ENCODE measurements at regions not wholly inside any gene's neighbourhood (a gene's known extent, or its start where the extent isn't known, plus 50 kb on each side); places are given as distances from the start of the nearest gene placed in this dataset.

DNA sequence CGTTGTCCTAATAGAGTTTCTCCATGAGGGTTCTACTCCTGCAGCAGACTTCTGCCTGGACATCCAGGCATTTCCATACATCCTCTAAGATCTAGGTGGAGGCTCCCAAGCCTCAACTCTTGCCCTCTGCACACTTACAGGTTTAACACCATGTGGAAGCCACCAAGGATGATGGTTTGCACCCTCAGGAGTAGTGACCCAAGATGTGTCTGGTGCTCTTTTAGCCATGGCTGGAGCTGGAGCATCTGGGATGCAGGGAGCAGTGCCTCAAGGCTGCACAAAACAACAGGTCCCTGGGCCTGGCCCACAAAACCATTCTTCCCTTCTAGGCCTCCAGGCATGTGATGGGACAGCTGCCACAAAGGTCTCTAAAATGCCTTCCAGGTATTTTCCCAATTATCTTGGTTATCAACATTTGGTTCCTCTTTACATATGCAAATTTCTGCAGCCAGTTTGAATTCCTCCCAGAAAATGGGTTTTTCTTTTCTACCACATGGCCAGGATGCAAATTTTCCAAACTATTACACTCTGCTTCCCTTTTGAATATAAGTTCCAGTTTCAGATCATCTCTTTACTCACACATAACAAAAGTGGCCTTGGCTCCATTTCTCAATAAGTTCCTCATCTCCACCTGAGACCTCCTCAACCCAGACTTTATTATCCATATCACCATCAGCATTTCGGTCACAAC, 69.5 kb upstream of the GNAZ start:
- no peak for TF ChIP-seq CTCF (IDR thresholded peaks at IDR 0.05)
- no peak for TF ChIP-seq POLR2A (IDR thresholded peaks at IDR 0.05)
- no peaks in the 10 kb centered on the region for H3K4me1 ChIP-seq
- ATAC-seq (no peak), DNase-seq (no peak)
- intact Hi-C loops (cut with DNase I): no loop called here
- H3K36me3 ChIP-seq: no peaks in the 10 kb centered on the region
- peaks cover 0 to 8% (median 0%) of the 10 kb centered on the region in 9 donors for H3K27me3 ChIP-seq
- H3K27ac ChIP-seq: no peak overlapping the region
- H3K9me3 ChIP-seq: peaks cover 0 to 40% (median 19%) of the 10 kb centered on the region in 12 donors
- H3K4me3 ChIP-seq: no peak overlapping the region
- WGBS, 4 donors: 74 to 83% (median 78%) methylated on average over 2 of the region's 2 CpGs

DNA sequence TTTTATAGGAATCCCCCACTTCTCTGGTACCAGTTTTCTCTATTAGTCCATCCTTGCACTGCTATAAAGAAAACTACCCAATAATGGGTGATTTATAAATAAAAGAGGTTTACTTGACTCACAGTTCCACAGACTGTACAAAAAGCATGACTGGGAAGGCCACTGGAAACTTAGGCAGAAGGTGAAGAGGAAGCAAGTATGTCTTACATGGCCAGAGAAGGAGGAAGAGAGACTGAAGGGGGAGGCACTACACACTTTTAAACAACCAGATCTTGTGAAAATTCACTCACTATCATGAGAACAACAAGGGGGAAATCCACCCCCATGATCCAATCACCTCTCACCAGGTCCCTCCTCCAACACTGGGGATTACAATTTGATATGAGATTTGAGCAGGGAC, 68.9 kb upstream of the GNAZ start:
- ATAC-seq: no peak
- TF ChIP-seq CTCF (IDR thresholded peaks at IDR 0.05): no peak
- TF ChIP-seq POLR2A (IDR thresholded peaks at IDR 0.05): no peak
- peaks cover 0 to 8% (median 0%) of the 10 kb centered on the region in 9 donors for H3K27me3 ChIP-seq
- H3K4me3 ChIP-seq: no peak overlapping the region
- no peaks in the 10 kb centered on the region for H3K4me1 ChIP-seq
- no peak for DNase-seq
- H3K27ac ChIP-seq: no peak overlapping the region
- peaks cover 0 to 33% (median 16%) of the 10 kb centered on the region in 12 donors for H3K9me3 ChIP-seq
- intact Hi-C loops (cut with DNase I): no loop called here
- no peaks in the 10 kb centered on the region for H3K36me3 ChIP-seq

DNA sequence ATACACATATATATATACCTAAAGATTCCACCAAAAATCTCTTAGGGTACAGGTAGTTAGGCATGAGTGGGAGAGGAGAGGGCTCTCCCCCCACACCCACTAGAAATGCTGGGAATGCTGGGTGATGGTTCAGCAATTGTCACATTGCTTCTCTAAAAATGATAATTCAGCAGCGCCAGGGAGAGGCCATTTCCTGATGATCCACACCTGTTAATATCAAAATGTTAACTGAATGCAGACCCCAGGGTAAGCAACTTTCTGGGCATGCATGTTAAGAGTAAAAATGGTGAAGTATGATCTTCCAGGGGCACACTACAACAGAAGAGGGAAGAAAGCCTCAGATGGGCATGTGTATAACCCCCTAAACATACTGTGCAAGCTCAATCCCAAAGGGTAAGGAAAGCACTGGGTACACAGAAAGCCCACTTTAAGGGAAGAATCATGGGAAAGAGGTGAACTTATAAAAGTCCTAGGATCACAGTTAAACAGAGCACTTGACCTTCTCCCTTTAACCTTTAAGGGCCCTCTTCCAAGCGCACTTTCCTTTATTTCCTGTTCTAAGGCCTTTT, 67.6 kb upstream of the GNAZ start:
- Histone ChIP-seq H3K4me3 (no peak overlapping the region), H3K36me3 (no peaks in the 10 kb centered on the region), H3K9me3 (peaks cover 0 to 21% (median 3%) of the 10 kb centered on the region in 12 donors), H3K27ac (no peak overlapping the region), H3K27me3 (peaks cover 0 to 8% (median 0%) of the 10 kb centered on the region in 9 donors), H3K4me1 (no peaks in the 10 kb centered on the region)
- no peak for DNase-seq
- TF ChIP-seq CTCF (IDR thresholded peaks at IDR 0.05) (no peak), POLR2A (IDR thresholded peaks at IDR 0.05) (no peak)
- WGBS, 4 donors: 84 to 92% (median 90%) methylated on average over 2 of the region's 2 CpGs
- ATAC-seq: no peak
- intact Hi-C loops (cut with DNase I): no loop called here

DNA sequence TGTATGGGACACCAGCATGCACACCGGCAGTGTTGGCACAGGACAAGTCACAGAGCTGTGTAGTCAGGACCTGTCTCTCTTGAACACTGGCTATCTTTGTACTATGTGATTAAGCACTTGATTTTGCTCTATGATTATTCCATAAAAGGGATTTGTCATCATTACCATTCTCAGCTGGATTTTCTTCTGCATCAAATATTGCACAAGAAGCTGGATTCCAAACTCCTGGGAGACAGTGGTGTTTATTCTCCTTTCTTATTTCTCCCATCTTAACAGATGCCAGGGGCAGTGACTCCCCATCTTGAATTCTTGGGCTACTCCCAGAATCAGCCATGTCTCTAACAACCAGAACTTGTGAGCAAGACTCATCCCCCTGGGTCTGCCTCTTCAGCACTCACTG, 62.5 kb upstream of the GNAZ start:
- no peak for ATAC-seq
- peaks cover 0 to 5% (median 0%) of the 10 kb centered on the region in 12 donors for H3K9me3 ChIP-seq
- no peak for DNase-seq
- intact Hi-C loops (cut with DNase I): no loop called here
- H3K27me3 ChIP-seq: peaks cover 0 to 2% (median 0%) of the 10 kb centered on the region in 9 donors
- H3K4me1 ChIP-seq: no peaks in the 10 kb centered on the region
- H3K27ac ChIP-seq: no peak overlapping the region
- H3K36me3 ChIP-seq: no peaks in the 10 kb centered on the region
- WGBS, 4 donors: 75 to 93% (median 83%) methylated on average over 1 of the region's 1 CpG
- TF ChIP-seq CTCF (IDR thresholded peaks at IDR 0.05): no peak
- TF ChIP-seq POLR2A (IDR thresholded peaks at IDR 0.05): no peak
- H3K4me3 ChIP-seq: no peak overlapping the region
